ENCODE measurements at regions not wholly inside any gene's neighbourhood (a gene's known extent, or its start where the extent isn't known, plus 50 kb on each side); places are given as distances from the start of the nearest gene placed in this dataset.

GRCh38 chr20:4617019-4617418 is 69.2 kb upstream of the PRNP start:
- TF ChIP-seq POLR2AphosphoS5 (IDR thresholded peaks at IDR 0.05) (no peak), POLR2A (IDR thresholded peaks at IDR 0.05) (no peak), EP300 (IDR thresholded peaks at IDR 0.05) (no peak), CTCF (IDR thresholded peaks at IDR 0.05) (no peak)
- no peak overlapping the region for H3K27ac ChIP-seq
- H3K9me3 ChIP-seq = no peaks in the 10 kb centered on the region
- H3K27me3 ChIP-seq = no peaks in the 10 kb centered on the region
- 83 to 90% (median 88%) methylated on average over 2 of the region's 2 CpGs for WGBS, 5 donors
- H3K4me3 ChIP-seq = no peak overlapping the region
- H3K36me3 ChIP-seq = no peaks in the 10 kb centered on the region
- H3K4me1 ChIP-seq = peaks cover 0 to 9% (median 2%) of the 10 kb centered on the region in 4 donors
- DNase-seq = no peak
- intact Hi-C loops (cut with DNase I; ENCODE audit: low total_unique reads) = no loop called here

GRCh38 chr20:4613718-4614620 is 72.3 kb upstream of the PRNP start:
- H3K4me3 ChIP-seq = no peak overlapping the region
- H3K36me3 ChIP-seq = no peaks in the 10 kb centered on the region
- peak; percentile 49 to 55 for DNase-seq
- no peaks in the 10 kb centered on the region for H3K27me3 ChIP-seq
- WGBS, 5 donors = 43 to 53% (median 50%) methylated on average over 15 of the region's 15 CpGs
- H3K9me3 ChIP-seq = no peaks in the 10 kb centered on the region
- peak overlapping the region in 1 of 5 donors; percentile 18 for H3K27ac ChIP-seq
- intact Hi-C loops (cut with DNase I; ENCODE audit: low total_unique reads) = no loop called here
- TF ChIP-seq CTCF (IDR thresholded peaks at IDR 0.05) (peak in 3 of 7 experiments; percentile 8 to 20 (median 11)), POLR2AphosphoS5 (IDR thresholded peaks at IDR 0.05) (no peak), EP300 (IDR thresholded peaks at IDR 0.05) (no peak)
- H3K4me1 ChIP-seq = peaks cover 0 to 9% (median 2%) of the 10 kb centered on the region in 4 donors

GRCh38 chr20:4613184-4613583 is 73.1 kb upstream of the PRNP start:
- H3K27ac ChIP-seq = no peak overlapping the region
- no peak for TF ChIP-seq POLR2A (IDR thresholded peaks at IDR 0.05)
- no peak for TF ChIP-seq POLR2AphosphoS5 (IDR thresholded peaks at IDR 0.05)
- no peak for TF ChIP-seq CTCF (IDR thresholded peaks at IDR 0.05)
- no peak for TF ChIP-seq EP300 (IDR thresholded peaks at IDR 0.05)
- no peaks in the 10 kb centered on the region for H3K36me3 ChIP-seq
- intact Hi-C loops (cut with DNase I; ENCODE audit: low total_unique reads) = no loop called here
- H3K4me3 ChIP-seq = no peak overlapping the region
- H3K9me3 ChIP-seq = no peaks in the 10 kb centered on the region
- 78 to 84% (median 82%) methylated on average over 6 of the region's 6 CpGs for WGBS, 5 donors
- no peaks in the 10 kb centered on the region for H3K27me3 ChIP-seq
- DNase-seq = no peak
- H3K4me1 ChIP-seq = peaks cover 0 to 9% (median 2%) of the 10 kb centered on the region in 4 donors

- H3K27ac ChIP-seq = no peak overlapping the region
- no peak for DNase-seq
- H3K36me3 ChIP-seq = no peaks in the 10 kb centered on the region
- no peak overlapping the region for H3K4me3 ChIP-seq
- H3K27me3 ChIP-seq = peaks cover 0 to 5% (median 0%) of the 10 kb centered on the region in 3 donors
- no peaks in the 10 kb centered on the region for H3K9me3 ChIP-seq
- no peak for TF ChIP-seq POLR2A (IDR thresholded peaks at IDR 0.05)
- TF ChIP-seq CTCF (IDR thresholded peaks at IDR 0.05) = no peak
- TF ChIP-seq POLR2AphosphoS5 (IDR thresholded peaks at IDR 0.05) = no peak
- no peak for TF ChIP-seq EP300 (IDR thresholded peaks at IDR 0.05)
- 86 to 91% (median 88%) methylated on average over 9 of the region's 9 CpGs for WGBS, 5 donors
- peaks cover 0 to 16% (median 7%) of the 10 kb centered on the region in 4 donors for H3K4me1 ChIP-seq
- intact Hi-C loops (cut with DNase I; ENCODE audit: low total_unique reads) = no loop called here
These were observed 75.4 kb upstream of the PRNP start for GRCh38 chr20:4610871-4611270.
